ENCODE measurements at regions not wholly inside any gene's neighbourhood (a gene's known extent, or its start where the extent isn't known, plus 50 kb on each side); places are given as distances from the start of the nearest gene placed in this dataset.

GRCh38 chr5:6823996-6824395, 110.8 kb downstream of the TENT4A start:
- Mint-ChIP-seq H3K4me1 (peaks cover 20% of the 10 kb centered on the region), H3K36me3 (ENCODE audit: low read depth) (peaks cover 2% of the 10 kb centered on the region), H3K27ac (no peak overlapping the region), H3K9me3 (peaks cover 3% of the 10 kb centered on the region), H3K27me3 (peaks cover 22% of the 10 kb centered on the region), H3K4me3 (no peak overlapping the region)
- no peak for DNase-seq
- ChIA-PET CTCF (interaction anchor here (0.6 to 0.7 kb wide), 2 partner anchors 21 to 67 kb away, joined by 3 read pairs; no protein-coding TSS in a partner anchor), POLR2A (no interaction called here)

- Mint-ChIP-seq H3K9me3 (peaks cover 4% of the 10 kb centered on the region), H3K27me3 (peaks cover 14% of the 10 kb centered on the region), H3K36me3 (ENCODE audit: low read depth) (peaks cover 2% of the 10 kb centered on the region), H3K4me1 (peaks cover 37% of the 10 kb centered on the region), H3K27ac (no peak overlapping the region), H3K4me3 (no peak overlapping the region)
- no peak for DNase-seq
- ChIA-PET POLR2A (no interaction called here), CTCF (interaction anchor here (1.6 kb wide), 1 partner anchor 8 kb away, joined by 5 read pairs; no protein-coding TSS in a partner anchor)
Observed at GRCh38 chr5:6825678-6826244, 112.5 kb downstream of the TENT4A start.

DNA sequence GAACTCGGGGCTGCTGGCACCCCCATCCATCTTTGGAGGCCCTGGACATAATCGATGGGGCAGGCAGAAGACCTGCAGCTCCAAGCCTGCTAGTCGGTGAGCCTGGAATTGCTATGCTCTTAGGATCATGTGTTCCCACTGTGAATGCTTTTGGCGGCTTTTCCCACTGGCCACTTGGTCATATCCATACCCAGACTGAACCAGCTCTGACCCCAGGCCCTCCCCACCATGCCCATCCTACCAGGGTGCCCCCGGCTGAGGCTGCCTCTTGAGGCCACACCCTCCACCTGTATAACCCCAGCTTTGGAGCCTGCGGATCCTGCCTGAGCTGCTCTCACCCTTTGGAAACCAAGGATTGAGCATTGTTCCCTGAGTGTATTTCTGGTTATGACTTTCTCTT, 113.5 kb downstream of the TENT4A start:
- CTCF ChIA-PET = interaction anchor here (1.6 kb wide), 1 partner anchor 9 kb away, joined by 5 read pairs; no protein-coding TSS in a partner anchor
- peaks cover 7% of the 10 kb centered on the region for H3K36me3 Mint-ChIP-seq (ENCODE audit: low read depth)
- DNase-seq = no peak
- POLR2A ChIA-PET = no interaction called here
- H3K4me3 Mint-ChIP-seq = no peak overlapping the region
- H3K9me3 Mint-ChIP-seq = peaks cover 6% of the 10 kb centered on the region
- peaks cover 10% of the 10 kb centered on the region for H3K27me3 Mint-ChIP-seq
- peak overlapping the region; percentile 79 for H3K27ac Mint-ChIP-seq
- H3K4me1 Mint-ChIP-seq = peaks cover 47% of the 10 kb centered on the region

- ChIA-PET CTCF (interaction anchor here (0.9 kb wide), 1 partner anchor 43 kb away, joined by 3 read pairs; no protein-coding TSS in a partner anchor), POLR2A (no interaction called here)
- peaks cover 9% of the 10 kb centered on the region for H3K27me3 Mint-ChIP-seq
- H3K4me3 Mint-ChIP-seq = peak overlapping the region; percentile 75
- peak overlapping the region; percentile 96 for H3K27ac Mint-ChIP-seq
- peak; percentile 83 for DNase-seq
- peaks cover 56% of the 10 kb centered on the region for H3K4me1 Mint-ChIP-seq
- H3K36me3 Mint-ChIP-seq (ENCODE audit: low read depth) = peaks cover 7% of the 10 kb centered on the region
- H3K9me3 Mint-ChIP-seq = peaks cover 9% of the 10 kb centered on the region
Observed at GRCh38 chr5:6827526-6828219, 114.4 kb downstream of the TENT4A start.

DNA sequence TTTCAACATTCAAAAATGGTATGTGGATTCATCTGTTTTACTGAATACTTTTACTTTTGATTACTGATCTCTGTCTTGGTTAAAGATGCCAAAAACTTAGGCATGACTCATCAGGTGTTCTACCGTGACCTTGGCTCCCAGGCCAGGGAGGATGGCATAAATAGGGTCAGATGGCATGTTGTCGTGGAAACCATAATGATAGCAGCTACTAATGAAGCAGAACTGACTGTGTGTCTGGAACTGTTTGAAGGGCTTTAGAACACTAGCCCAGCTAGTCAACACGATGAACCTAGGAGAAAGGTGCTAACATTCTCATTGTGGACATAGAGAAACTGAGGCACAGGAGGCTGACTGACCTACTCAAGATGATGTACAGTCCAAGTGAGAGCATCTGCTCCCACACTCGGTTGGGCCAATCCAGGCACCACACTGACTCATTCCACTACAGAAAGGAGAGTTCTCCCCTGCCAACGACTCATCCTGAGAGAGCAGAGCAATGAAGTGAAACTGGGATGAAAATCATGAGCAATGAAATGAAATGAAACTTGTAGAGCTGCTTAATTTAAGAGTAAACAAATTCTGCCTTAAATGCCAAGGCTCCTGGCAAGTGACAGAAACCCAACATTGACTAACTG, 116.0 kb downstream of the TENT4A start:
- ChIA-PET CTCF (interaction anchor here (0.9 to 2.4 kb wide), 3 partner anchors 10 to 54 kb away, joined by 3 to 11 read pairs (median 6); no protein-coding TSS in a partner anchor), POLR2A (interaction anchor here (0.7 kb wide), 1 partner anchor 9 kb away, joined by 4 read pairs; no protein-coding TSS in a partner anchor)
- DNase-seq = peak; percentile 45
- Mint-ChIP-seq H3K27ac (peak overlapping the region; percentile 96), H3K36me3 (ENCODE audit: low read depth) (peaks cover 5% of the 10 kb centered on the region), H3K4me1 (peaks cover 72% of the 10 kb centered on the region), H3K9me3 (peaks cover 9% of the 10 kb centered on the region), H3K27me3 (peaks cover 9% of the 10 kb centered on the region), H3K4me3 (peak overlapping the region; percentile 28)

DNA sequence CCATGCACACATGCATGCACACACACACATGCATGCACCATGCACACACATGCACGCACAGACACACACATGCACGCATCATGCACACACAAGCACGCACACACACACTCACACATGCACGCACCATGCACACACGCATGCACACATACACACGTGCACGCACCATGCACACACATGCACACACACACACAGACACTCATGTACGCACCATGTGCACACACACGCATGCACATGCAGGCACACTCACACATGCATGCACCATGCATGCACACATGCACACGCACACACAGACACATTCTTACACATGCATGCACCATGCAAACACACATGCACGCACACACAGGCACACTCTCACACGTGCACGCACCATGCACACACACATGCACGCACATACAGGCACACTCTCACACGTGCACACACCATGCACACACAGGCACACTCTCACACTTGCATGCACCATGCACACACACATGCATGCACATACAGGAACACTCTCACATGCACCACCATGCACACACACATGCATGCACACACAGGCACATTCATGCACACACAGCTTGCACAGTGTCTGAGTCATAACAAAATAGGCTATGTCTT, 117.5 kb downstream of the TENT4A start:
- Mint-ChIP-seq H3K4me3 (no peak overlapping the region), H3K27ac (no peak overlapping the region), H3K27me3 (peaks cover 5% of the 10 kb centered on the region), H3K36me3 (ENCODE audit: low read depth) (peaks cover 13% of the 10 kb centered on the region), H3K4me1 (peaks cover 76% of the 10 kb centered on the region), H3K9me3 (peaks cover 19% of the 10 kb centered on the region)
- POLR2A ChIA-PET = no interaction called here
- no peak for DNase-seq
- CTCF ChIA-PET = interaction anchor here (2.4 kb wide), 1 partner anchor 11 kb away, joined by 11 read pairs; no protein-coding TSS in a partner anchor

- no peak for DNase-seq
- POLR2A ChIA-PET = no interaction called here
- peak overlapping the region; percentile 21 for H3K4me3 Mint-ChIP-seq
- H3K27ac Mint-ChIP-seq = peak overlapping the region; percentile 63
- no peaks in the 10 kb centered on the region for H3K27me3 Mint-ChIP-seq
- H3K4me1 Mint-ChIP-seq = peaks cover 76% of the 10 kb centered on the region
- H3K9me3 Mint-ChIP-seq = peaks cover 23% of the 10 kb centered on the region
- CTCF ChIA-PET = no interaction called here
- peaks cover 13% of the 10 kb centered on the region for H3K36me3 Mint-ChIP-seq (ENCODE audit: low read depth)
Observed at GRCh38 chr5:6831678-6832671, 118.7 kb downstream of the TENT4A start.

- Mint-ChIP-seq H3K27me3 (no peaks in the 10 kb centered on the region), H3K27ac (peak overlapping the region; percentile 70), H3K4me3 (peak overlapping the region; percentile 11), H3K36me3 (ENCODE audit: low read depth) (peaks cover 13% of the 10 kb centered on the region), H3K9me3 (peaks cover 30% of the 10 kb centered on the region), H3K4me1 (peaks cover 67% of the 10 kb centered on the region)
- ChIA-PET POLR2A (no interaction called here), CTCF (interaction anchor here (0.6 kb wide), 1 partner anchor 797 kb away, joined by 3 read pairs; no protein-coding TSS in a partner anchor)
- peak; percentile 44 for DNase-seq
Observed at GRCh38 chr5:6832994-6833393, 119.8 kb downstream of the TENT4A start.

DNA sequence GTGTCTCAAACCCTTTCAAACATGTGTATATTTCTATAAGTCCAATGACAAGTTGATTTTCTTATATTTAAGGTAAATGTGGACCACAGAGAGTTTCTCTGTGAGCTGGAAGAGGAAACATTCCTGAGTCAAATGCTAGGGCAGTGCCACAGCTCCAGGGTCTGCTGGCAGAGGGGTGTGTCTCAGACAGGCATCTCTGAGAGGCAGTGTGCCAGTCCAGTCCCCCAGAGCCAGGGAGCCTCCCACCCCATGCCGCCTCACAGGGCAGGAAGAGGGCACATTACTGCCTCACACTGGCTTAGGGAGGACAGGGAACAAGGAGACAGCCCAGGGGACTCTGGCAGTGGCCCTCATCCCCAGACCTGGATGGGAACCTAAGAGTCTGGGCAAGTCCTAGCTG, 120.2 kb downstream of the TENT4A start:
- Mint-ChIP-seq H3K4me1 (peaks cover 62% of the 10 kb centered on the region), H3K4me3 (no peak overlapping the region), H3K9me3 (peaks cover 32% of the 10 kb centered on the region), H3K27ac (peak overlapping the region; percentile 70), H3K27me3 (no peaks in the 10 kb centered on the region), H3K36me3 (ENCODE audit: low read depth) (peaks cover 13% of the 10 kb centered on the region)
- ChIA-PET POLR2A (no interaction called here), CTCF (interaction anchor here (0.6 kb wide), 1 partner anchor 797 kb away, joined by 3 read pairs; no protein-coding TSS in a partner anchor)
- DNase-seq = no peak

- no peak overlapping the region for H3K4me3 Mint-ChIP-seq
- ChIA-PET CTCF (interaction anchor here (0.9 to 1.6 kb wide), 2 partner anchors 17 to 18 kb away, joined by 3 to 4 read pairs; no protein-coding TSS in a partner anchor), POLR2A (no interaction called here)
- H3K27ac Mint-ChIP-seq = no peak overlapping the region
- no peak for DNase-seq
- peaks cover 26% of the 10 kb centered on the region for H3K4me1 Mint-ChIP-seq
- H3K27me3 Mint-ChIP-seq = no peaks in the 10 kb centered on the region
- peaks cover 25% of the 10 kb centered on the region for H3K9me3 Mint-ChIP-seq
- peaks cover 8% of the 10 kb centered on the region for H3K36me3 Mint-ChIP-seq (ENCODE audit: low read depth)
Observed at GRCh38 chr5:6837095-6837494, 123.9 kb downstream of the TENT4A start.

DNA sequence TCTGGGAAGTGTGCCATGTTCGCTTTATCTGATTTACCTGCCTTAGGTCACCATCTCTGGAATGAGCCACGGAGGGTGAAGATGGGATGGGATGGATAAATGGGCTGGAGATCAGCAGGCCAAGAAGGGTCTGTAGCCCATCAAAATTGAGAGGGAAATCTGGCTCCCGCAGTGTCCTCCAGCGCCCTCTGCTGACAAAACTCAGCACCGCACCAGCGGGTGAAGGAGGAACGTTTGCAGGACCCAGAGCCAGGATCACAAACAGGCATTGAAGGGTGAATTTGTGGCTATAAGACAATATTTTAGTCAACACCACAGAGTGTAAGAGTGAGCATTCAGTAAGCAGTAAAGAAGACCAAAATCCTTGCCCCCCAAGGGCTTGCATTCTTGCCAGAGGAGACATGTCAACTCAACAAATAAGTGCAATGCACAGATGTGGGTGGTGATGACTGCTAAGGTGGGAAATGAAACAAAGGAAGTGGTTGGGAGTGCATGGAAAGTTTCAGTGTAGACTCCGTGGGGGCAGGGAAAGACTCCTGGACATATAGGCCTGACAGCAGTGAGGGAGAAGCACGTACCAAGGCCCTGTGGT, 124.4 kb downstream of the TENT4A start:
- H3K36me3 Mint-ChIP-seq (ENCODE audit: low read depth) = peaks cover 8% of the 10 kb centered on the region
- peaks cover 20% of the 10 kb centered on the region for H3K4me1 Mint-ChIP-seq
- H3K9me3 Mint-ChIP-seq = peaks cover 23% of the 10 kb centered on the region
- DNase-seq = peak; percentile 17
- POLR2A ChIA-PET = no interaction called here
- CTCF ChIA-PET = interaction anchor here (1.6 kb wide), 1 partner anchor 17 kb away, joined by 4 read pairs; no protein-coding TSS in a partner anchor
- no peak overlapping the region for H3K4me3 Mint-ChIP-seq
- H3K27me3 Mint-ChIP-seq = no peaks in the 10 kb centered on the region
- H3K27ac Mint-ChIP-seq = no peak overlapping the region

Data from activated CD4-positive, alpha-beta T cell treated with anti-CD3 and anti-CD28 coated beads, Interleukin-2, amount 10 ng/mL, durations not matched to agents 7 days and 5 days (primary cell).